CD4-positive, alpha-beta T cell treated with Interferon gamma for 1 hour (primary cell): ENCODE measurements at regions not wholly inside any gene's neighbourhood (a gene's known extent, or its start where the extent isn't known, plus 50 kb on each side); places are given as distances from the start of the nearest gene placed in this dataset.
"Not testable (repeated sequence)": the region's sequence is repeated elsewhere in the genome, so short reads cannot be mapped to it uniquely, and the experiment has no call there.

Experiments
- DNase-seq: peaks from one replicate; pipeline ENCODE4 v3.0.0-alpha.2; 2020

DNA sequence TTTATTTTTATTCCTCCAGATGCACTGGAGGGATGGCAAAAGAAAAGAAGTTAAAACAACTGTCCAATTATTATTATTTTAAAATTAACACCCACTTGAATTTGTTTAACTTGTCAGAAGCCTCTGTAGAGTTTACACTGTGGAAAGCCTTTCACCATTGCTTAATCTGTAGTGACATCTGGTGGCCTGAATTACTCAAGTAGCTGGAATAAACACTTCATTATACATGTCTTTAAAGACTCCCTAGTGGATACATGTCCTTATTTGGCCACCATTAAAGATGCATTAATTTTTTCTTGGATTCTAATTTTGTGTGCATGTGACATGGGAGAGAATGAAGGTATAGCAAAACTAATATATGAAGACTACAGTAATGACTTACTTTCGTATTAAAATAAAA is 1496.5 kb downstream of the FAM181B start:
- no peak for DNase-seq

GRCh38 chr11:81227409-81227808 is 1506.3 kb downstream of the FAM181B start:
- DNase-seq = not testable (repeated sequence)

- DNase-seq = no peak
These were observed 1509.3 kb downstream of the FAM181B start for GRCh38 chr11:81224396-81224795.

DNA sequence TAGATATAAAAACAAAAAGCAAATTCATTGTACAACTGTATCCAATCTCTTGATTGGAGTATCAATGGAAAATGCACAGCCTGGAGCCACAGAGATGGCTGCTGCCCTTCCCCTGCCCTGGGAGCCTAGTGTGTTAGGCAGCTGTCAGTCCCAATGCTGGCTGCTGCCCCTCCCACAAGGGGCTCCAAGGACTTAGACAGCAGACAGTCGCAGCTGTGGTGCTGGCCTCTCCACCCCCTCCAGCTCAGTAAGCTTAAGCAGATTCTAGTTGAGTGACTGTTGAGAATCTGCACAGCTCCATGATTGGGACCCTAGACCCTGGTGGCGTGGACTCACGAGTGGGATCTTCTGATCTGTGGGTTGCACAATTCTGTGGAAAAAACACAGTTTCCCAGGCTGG is 1511.2 kb downstream of the FAM181B start:
- DNase-seq = no peak

DNA sequence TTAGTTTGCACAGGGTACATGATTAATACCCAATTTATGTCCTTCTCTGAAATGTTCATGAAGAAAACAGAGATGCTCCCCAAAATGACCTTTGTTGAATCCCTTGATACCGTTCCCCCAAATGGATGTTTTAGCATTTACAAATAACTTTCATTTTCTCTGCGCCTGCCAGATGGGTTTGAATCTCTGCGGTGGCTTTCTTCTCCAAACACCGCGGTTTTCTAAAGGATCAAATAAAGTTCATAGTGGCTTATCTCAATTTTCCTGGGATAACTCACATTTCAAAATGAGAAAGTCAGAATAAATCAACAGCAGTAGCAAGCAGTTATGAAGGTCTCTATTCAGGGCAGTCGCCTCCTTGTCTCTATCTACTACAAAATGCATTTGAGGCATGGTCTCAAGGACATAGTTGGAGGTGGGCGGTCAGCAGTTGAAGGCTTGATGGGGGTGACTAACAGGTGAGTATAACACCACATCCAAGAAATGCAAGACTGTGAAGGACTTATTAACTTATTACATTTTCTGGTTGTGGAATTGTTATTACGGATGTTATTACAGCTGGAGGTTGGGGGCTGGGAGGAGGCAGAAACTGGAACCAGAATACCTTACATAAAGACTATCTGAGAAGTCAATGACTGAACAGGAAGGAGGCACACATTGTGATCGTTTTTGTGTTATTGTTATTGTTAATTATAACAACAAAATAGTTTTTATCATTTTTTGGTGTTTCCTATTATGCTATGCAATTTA is 1513.3 kb downstream of the FAM181B start:
- no peak for DNase-seq

DNA sequence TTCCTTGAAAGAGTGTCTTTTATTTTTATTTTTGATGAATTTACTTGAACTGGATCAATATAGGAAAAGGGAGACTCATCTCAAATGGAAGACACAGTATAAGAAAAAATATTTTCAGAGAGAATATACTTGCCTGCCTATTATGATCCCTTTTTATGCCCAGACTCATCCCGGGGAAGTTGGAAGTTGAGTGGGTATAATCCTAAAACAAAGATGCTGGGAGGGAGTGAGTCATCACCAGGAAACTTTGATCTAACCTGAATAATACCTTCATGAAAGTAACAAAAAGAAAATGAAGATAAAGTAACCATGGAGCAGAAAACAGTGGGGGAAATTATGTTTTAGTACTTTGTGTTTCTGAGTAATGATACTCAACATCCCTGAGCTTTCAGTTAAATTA is 1514.0 kb downstream of the FAM181B start:
- DNase-seq = no peak

DNA sequence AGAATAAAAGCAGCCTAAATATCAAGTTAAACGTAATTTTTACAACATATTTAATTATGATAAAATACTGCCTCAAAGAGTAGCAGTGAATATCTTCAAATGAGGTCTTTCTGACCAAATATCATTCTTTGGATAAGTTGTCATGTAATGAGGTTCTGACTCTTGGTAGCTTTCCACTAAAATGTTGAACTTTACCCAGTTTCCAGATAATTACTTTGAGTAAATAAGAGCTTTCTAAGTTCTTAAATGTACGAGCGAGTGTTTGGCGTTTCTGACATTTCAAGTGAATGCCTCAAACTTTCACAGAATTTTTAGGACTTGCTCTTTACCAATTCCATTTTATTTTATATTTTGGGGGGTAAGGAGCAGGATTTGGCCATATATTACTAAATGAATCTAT is 1515.2 kb downstream of the FAM181B start:
- DNase-seq = no peak

- no peak for DNase-seq
These were observed 1522.6 kb downstream of the FAM181B start for GRCh38 chr11:81211050-81211449.

- DNase-seq = no peak
These were observed 1526.1 kb downstream of the FAM181B start for GRCh38 chr11:81207421-81208054.

- no peak for DNase-seq
These were observed 1529.8 kb downstream of the FAM181B start for GRCh38 chr11:81203876-81204275.

DNA sequence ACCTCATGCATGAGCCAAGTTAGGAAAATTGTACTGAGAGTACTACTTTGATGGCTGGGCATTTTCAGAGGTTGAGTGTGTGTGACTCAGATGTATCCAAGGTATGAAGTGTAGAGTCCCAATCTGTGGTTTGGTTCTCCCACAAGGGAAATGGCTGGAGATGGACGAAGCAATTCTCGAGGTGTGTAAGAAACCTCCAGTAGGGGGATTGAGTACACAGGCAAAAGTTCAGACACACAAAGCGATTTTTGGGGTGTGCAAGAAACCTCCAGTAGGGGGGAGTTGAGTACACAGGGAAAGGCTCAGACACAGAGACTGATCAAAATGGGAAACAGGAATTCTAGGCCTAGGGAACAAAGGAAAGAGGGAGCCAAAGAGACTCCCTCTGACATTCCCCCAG is 1536.3 kb downstream of the FAM181B start:
- DNase-seq = no peak

- no peak for DNase-seq
These were observed 1541.1 kb downstream of the FAM181B start for GRCh38 chr11:81192516-81192915.

DNA sequence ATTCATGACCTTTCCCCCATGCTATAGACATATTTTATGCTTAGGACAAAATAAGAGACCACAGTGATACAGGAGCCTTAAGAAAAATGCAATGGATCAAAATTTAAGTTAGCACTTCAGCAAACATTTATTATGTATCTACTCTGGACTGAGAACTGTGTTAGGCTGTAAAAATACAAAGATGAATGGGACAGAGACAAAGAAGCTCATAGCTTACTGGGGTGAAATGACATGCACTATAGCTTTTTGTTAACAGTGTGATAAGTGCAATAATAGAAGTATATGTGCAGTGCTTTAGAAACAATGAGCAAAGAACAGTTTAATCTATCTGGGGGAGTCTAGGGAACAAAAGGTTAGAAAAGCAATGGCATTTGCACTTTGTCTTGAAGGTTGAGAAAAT is 1543.1 kb downstream of the FAM181B start:
- no peak for DNase-seq

GRCh38 chr11:81187033-81187432 is 1546.6 kb downstream of the FAM181B start:
- DNase-seq = not testable (repeated sequence)

DNA sequence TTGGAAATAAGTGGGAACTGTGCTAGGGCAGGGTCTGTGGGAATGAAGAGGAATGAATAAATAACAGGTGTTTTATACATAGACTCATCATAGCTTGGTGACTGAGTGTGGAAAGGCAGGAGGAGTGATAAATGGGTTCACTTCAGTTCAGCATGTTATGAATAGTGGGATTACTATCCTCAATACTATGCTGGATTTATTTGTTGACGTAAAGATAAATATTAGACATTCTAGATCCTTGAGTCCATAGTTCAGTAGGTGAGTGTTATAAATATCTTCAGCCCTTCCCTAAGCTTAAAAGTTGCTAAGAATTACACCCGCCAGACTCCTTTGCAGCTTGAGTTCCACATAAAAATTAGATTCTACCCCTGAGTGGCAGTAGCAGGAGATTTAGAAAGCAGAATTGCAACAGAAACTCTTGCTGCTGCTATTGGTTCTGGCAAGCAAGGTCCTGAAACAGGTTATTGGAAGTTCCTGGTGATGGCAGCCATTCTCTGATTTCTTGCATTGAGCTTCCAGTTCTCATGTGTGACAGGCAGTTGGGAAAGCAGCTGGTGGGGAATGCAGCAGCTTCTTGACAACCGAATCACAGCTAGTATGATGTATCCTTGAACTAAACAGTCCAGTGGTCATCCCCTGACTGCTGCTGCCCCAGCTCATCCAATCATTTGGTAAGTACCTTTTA is 1558.9 kb downstream of the FAM181B start:
- DNase-seq = no peak

GRCh38 chr11:81165164-81165563 is 1568.5 kb downstream of the FAM181B start:
- DNase-seq = no peak

GRCh38 chr11:81159900-81160299 is 1573.8 kb downstream of the FAM181B start:
- no peak for DNase-seq

GRCh38 chr11:81135570-81135969 is 1598.1 kb downstream of the FAM181B start:
- no peak for DNase-seq

DNA sequence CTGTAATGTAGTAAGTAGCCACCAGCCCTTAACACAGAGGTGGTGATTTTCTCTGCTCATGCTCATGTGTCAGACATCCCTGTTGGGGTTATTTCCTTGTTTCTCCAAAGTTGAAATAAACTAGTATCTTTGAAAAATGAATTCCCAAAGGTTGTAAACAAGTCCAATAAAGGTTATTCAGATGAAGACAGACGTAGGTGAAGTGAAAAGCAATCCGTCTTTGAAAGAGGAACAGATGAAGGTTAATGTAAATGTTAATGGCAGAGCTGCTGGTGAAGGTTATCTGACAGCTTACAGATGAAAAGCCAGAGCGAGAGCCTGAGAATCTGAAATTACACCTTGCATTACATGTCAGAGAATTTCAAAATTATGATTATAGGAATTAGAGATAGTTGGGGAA is 1604.0 kb downstream of the FAM181B start:
- DNase-seq = no peak

DNA sequence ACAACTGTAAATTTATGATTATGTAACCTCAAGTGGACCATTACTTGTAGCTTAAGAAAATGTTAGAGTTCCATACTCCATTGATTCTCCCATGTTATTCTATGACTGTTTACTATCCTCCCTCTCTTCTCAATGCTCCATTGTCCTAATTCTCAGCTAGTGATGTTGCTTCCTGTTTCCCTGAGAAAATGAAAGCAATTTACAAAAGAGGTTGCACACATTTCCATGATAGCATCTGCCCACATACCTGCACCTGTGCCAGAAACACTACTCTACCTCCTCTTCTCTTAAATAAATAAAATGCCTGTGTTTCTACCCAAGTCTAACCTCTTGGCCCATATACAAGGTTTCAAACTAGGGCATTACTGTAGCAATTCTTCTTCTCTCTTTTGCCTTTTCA is 1620.9 kb downstream of the FAM181B start:
- DNase-seq = no peak

- DNase-seq = no peak
These were observed 1629.6 kb downstream of the FAM181B start for GRCh38 chr11:81104051-81104450.

DNA sequence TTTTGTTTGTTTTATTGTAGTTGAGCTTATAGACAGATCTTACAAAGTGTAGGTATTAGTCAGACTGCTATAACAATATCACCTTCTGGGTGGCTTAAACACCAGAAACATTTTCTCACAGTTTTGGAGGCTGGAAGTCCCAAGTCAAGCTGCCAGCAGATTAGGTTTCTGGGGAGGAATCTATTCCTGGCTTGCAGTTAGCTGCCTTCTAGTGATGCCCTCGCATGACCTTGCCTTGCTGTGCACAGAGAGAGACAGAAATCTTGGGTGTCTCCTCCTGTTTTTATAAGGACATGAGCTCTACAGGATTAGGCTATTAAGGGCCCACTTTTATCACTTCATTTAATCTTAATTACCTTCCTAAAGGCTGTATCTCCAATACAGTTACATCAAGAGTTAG is 1635.2 kb downstream of the FAM181B start:
- no peak for DNase-seq

- DNase-seq = no peak
These were observed 1641.1 kb downstream of the FAM181B start for GRCh38 chr11:81092522-81092921.

GRCh38 chr11:81089242-81089641 is 1644.4 kb downstream of the FAM181B start:
- no peak for DNase-seq
